ENCODE measurements at regions not wholly inside any gene's neighbourhood (a gene's known extent, or its start where the extent isn't known, plus 50 kb on each side); places are given as distances from the start of the nearest gene placed in this dataset.

DNA sequence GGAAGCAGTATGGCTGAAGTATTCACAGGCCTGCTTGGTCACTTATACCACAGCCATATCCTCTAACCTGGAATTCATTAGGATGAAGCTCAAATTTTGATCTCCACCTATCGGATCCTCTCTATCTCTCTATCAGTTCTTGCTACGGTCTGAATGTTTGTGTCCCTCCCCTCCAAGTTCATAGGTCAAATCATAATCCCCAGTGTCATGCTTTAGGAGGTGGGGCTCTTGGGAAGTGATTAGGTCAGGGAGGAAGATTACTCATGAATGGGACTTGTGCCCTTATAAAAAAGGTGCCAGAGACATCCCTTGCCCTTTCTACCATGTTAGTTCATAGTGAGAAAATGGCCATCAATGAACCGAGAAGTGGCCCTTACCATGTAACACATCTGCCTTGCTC lies 190.8 kb upstream of the MYLIP start:
- Histone ChIP-seq H2AFZ (ENCODE audit: low read depth, low read length, poor library complexity, severe bottlenecking) (no peak overlapping the region), H3K4me3 (replicated peaks in 1 of 2; ENCODE audit: low read depth in 1 of 2, low read length in 2 of 2) (no peak overlapping the region), H3K36me3 (ENCODE audit: control insufficient read depth in 1 of 2, insufficient read depth in 2 of 2, low read length in 2 of 2) (no peaks in the 10 kb centered on the region), H3K9me3 (ENCODE audit: control insufficient read depth in 1 of 2, insufficient read depth in 1 of 2, low read depth in 1 of 2, low read length in 2 of 2) (no peaks in the 10 kb centered on the region), H3K27me3 (ENCODE audit: insufficient read depth, low read length) (no peaks in the 10 kb centered on the region), H3K4me1 (ENCODE audit: control insufficient read depth in 1 of 2, insufficient read depth in 2 of 2, low read length in 2 of 2) (no peaks in the 10 kb centered on the region), H3K9me2 (ENCODE audit: insufficient read depth) (no peaks in the 10 kb centered on the region), H3K27ac (ENCODE audit: low read depth, low read length) (no peak overlapping the region), H3K79me2 (ENCODE audit: insufficient read depth, low read length) (no peaks in the 10 kb centered on the region), H4K20me1 (ENCODE audit: insufficient read depth) (no peaks in the 10 kb centered on the region), H3K9ac (ENCODE audit: low read length) (no peak overlapping the region), H3K4me2 (ENCODE audit: low read length) (no peak overlapping the region)
- TF ChIP-seq, protein P1, sequence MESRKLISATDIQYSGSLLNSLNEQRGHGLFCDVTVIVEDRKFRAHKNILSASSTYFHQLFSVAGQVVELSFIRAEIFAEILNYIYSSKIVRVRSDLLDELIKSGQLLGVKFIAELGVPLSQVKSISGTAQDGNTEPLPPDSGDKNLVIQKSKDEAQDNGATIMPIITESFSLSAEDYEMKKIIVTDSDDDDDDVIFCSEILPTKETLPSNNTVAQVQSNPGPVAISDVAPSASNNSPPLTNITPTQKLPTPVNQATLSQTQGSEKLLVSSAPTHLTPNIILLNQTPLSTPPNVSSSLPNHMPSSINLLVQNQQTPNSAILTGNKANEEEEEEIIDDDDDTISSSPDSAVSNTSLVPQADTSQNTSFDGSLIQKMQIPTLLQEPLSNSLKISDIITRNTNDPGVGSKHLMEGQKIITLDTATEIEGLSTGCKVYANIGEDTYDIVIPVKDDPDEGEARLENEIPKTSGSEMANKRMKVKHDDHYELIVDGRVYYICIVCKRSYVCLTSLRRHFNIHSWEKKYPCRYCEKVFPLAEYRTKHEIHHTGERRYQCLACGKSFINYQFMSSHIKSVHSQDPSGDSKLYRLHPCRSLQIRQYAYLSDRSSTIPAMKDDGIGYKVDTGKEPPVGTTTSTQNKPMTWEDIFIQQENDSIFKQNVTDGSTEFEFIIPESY (IDR thresholded peaks at IDR 0.05; ENCODE audit: extremely low read depth, insufficient replicate concordance, low read length) = no peak
- TF ChIP-seq YY1 (IDR thresholded peaks at IDR 0.05; ENCODE audit: extremely low read depth, insufficient replicate concordance, low read depth, low read length) (no peak), RAD21 (IDR thresholded peaks at IDR 0.05; ENCODE audit: low read depth) (no peak)
- intact Hi-C loops (cut with micrococcal nuclease) = no loop called here
- POLR2A ChIA-PET = no interaction called here
- ATAC-seq = no peak
- CTCF ChIA-PET = no interaction called here
- no TSS peak for BruUV-seq (replicated peaks)
- DNase-seq (ENCODE audit: low read depth, low spot score) = no peak
- RAD21 ChIA-PET (ENCODE audit: low non-redundant PET in 1 of 2, low total read pairs in 2 of 2, uncharacterized antibody in 2 of 2, unreplicated experiment in 2 of 2) = no interaction called here

DNA sequence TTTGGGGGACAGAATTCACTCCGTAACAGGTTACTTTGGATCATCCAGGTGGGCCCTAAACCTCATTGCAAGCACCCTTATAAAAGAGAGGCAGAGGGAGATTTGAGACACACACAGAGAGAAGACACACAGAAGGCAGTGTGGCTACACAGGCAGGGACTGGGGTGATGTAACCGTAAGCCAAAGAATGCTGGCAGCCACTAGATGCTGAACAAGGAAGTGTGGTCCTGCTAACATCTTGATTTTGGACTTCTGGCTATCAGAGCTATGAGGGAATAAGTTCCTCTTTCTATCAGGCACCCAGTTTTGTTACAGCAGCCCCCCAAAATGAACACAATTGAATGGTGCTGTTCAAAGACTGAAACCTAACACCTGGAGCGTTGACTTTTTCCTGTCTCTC lies 191.3 kb upstream of the MYLIP start:
- Histone ChIP-seq H3K4me3 (replicated peaks in 1 of 2; ENCODE audit: low read depth in 1 of 2, low read length in 2 of 2) (no peak overlapping the region), H3K27me3 (ENCODE audit: insufficient read depth, low read length) (no peaks in the 10 kb centered on the region), H3K79me2 (ENCODE audit: insufficient read depth, low read length) (no peaks in the 10 kb centered on the region), H3K9me3 (ENCODE audit: control insufficient read depth in 1 of 2, insufficient read depth in 1 of 2, low read depth in 1 of 2, low read length in 2 of 2) (no peaks in the 10 kb centered on the region), H4K20me1 (ENCODE audit: insufficient read depth) (no peaks in the 10 kb centered on the region), H3K27ac (ENCODE audit: low read depth, low read length) (no peak overlapping the region), H3K9me2 (ENCODE audit: insufficient read depth) (no peaks in the 10 kb centered on the region), H2AFZ (ENCODE audit: low read depth, low read length, poor library complexity, severe bottlenecking) (no peak overlapping the region), H3K36me3 (ENCODE audit: control insufficient read depth in 1 of 2, insufficient read depth in 2 of 2, low read length in 2 of 2) (no peaks in the 10 kb centered on the region), H3K9ac (ENCODE audit: low read length) (no peak overlapping the region), H3K4me2 (ENCODE audit: low read length) (no peak overlapping the region), H3K4me1 (ENCODE audit: control insufficient read depth in 1 of 2, insufficient read depth in 2 of 2, low read length in 2 of 2) (no peaks in the 10 kb centered on the region)
- ChIA-PET CTCF (no interaction called here), POLR2A (no interaction called here), RAD21 (ENCODE audit: low non-redundant PET in 1 of 2, low total read pairs in 2 of 2, uncharacterized antibody in 2 of 2, unreplicated experiment in 2 of 2) (no interaction called here)
- intact Hi-C loops (cut with micrococcal nuclease) = no loop called here
- DNase-seq (ENCODE audit: low read depth, low spot score) (no peak), ATAC-seq (no peak)
- BruUV-seq (replicated peaks) = no TSS peak
- TF ChIP-seq ELF1 (IDR thresholded peaks at IDR 0.05; ENCODE audit: borderline replicate concordance, low read depth) (no peak), FOSL1 (IDR thresholded peaks at IDR 0.05; ENCODE audit: low read depth) (no peak), ZNF274 (IDR thresholded peaks at IDR 0.05; ENCODE audit: low read depth, low read length) (no peak), SIN3A (IDR thresholded peaks at IDR 0.05; ENCODE audit: low read depth) (no peak), SP1 (IDR thresholded peaks at IDR 0.05; ENCODE audit: low read depth) (no peak), SRF (IDR thresholded peaks at IDR 0.05; ENCODE audit: low read depth) (no peak), RAD21 (IDR thresholded peaks at IDR 0.05; ENCODE audit: low read depth) (no peak)
- TF ChIP-seq, protein P2, sequence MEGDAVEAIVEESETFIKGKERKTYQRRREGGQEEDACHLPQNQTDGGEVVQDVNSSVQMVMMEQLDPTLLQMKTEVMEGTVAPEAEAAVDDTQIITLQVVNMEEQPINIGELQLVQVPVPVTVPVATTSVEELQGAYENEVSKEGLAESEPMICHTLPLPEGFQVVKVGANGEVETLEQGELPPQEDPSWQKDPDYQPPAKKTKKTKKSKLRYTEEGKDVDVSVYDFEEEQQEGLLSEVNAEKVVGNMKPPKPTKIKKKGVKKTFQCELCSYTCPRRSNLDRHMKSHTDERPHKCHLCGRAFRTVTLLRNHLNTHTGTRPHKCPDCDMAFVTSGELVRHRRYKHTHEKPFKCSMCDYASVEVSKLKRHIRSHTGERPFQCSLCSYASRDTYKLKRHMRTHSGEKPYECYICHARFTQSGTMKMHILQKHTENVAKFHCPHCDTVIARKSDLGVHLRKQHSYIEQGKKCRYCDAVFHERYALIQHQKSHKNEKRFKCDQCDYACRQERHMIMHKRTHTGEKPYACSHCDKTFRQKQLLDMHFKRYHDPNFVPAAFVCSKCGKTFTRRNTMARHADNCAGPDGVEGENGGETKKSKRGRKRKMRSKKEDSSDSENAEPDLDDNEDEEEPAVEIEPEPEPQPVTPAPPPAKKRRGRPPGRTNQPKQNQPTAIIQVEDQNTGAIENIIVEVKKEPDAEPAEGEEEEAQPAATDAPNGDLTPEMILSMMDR (IDR thresholded peaks at IDR 0.05 in 2 of 3, conservative IDR thresholded peaks at IDR 0.05 in 1 of 3; ENCODE audit: borderline replicate concordance in 1 of 3, insufficient read depth in 1 of 3, low read depth in 2 of 3, low read length in 2 of 3) = no peak
- TF ChIP-seq, protein P3, sequence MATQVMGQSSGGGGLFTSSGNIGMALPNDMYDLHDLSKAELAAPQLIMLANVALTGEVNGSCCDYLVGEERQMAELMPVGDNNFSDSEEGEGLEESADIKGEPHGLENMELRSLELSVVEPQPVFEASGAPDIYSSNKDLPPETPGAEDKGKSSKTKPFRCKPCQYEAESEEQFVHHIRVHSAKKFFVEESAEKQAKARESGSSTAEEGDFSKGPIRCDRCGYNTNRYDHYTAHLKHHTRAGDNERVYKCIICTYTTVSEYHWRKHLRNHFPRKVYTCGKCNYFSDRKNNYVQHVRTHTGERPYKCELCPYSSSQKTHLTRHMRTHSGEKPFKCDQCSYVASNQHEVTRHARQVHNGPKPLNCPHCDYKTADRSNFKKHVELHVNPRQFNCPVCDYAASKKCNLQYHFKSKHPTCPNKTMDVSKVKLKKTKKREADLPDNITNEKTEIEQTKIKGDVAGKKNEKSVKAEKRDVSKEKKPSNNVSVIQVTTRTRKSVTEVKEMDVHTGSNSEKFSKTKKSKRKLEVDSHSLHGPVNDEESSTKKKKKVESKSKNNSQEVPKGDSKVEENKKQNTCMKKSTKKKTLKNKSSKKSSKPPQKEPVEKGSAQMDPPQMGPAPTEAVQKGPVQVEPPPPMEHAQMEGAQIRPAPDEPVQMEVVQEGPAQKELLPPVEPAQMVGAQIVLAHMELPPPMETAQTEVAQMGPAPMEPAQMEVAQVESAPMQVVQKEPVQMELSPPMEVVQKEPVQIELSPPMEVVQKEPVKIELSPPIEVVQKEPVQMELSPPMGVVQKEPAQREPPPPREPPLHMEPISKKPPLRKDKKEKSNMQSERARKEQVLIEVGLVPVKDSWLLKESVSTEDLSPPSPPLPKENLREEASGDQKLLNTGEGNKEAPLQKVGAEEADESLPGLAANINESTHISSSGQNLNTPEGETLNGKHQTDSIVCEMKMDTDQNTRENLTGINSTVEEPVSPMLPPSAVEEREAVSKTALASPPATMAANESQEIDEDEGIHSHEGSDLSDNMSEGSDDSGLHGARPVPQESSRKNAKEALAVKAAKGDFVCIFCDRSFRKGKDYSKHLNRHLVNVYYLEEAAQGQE (IDR thresholded peaks at IDR 0.05; ENCODE audit: low read depth) = no peak
- TF ChIP-seq, protein P4, sequence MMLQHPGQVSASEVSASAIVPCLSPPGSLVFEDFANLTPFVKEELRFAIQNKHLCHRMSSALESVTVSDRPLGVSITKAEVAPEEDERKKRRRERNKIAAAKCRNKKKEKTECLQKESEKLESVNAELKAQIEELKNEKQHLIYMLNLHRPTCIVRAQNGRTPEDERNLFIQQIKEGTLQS (IDR thresholded peaks at IDR 0.05) = no peak
- TF ChIP-seq, protein P5, sequence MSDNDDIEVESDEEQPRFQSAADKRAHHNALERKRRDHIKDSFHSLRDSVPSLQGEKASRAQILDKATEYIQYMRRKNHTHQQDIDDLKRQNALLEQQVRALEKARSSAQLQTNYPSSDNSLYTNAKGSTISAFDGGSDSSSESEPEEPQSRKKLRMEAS (IDR thresholded peaks at IDR 0.05) = no peak
